GM23338 (cell line): ENCODE measurements at regions not wholly inside any gene's neighbourhood (a gene's known extent, or its start where the extent isn't known, plus 50 kb on each side); places are given as distances from the start of the nearest gene placed in this dataset.

Source experiments
- ATAC-seq: fragments of 200-7000 bp; cut with Tn5 transposase; 3 replicates; pipeline ENCODE4 v1.9.1; 2020
- DNase-seq: peaks from one replicate; pipeline ENCODE4 v3.0.0-alpha.2; 2015; ENCODE audit warnings: low spot score
- H2AFZ ChIP-seq: fragments of 200-600 bp; sonication (generic); 2 replicates; pipeline ENCODE4 v1.8.0; 2016; ENCODE audit warnings: antibody characterized with exemption, mild to moderate bottlenecking, moderate library complexity
- H3F3A ChIP-seq: fragments of 200-600 bp; sonication (generic); replicated peaks from 2 replicates; pipeline ENCODE4 v1.8.0; 2017; ENCODE audit warnings: antibody characterized with exemption, mixed run types, low read depth
- H3K27ac ChIP-seq: fragments of 200-600 bp; sonication (generic); 2 replicates; pipeline ENCODE4 v1.6.1; 2016; ENCODE audit warnings: low read depth
- H3K27me3 ChIP-seq: fragments of 200-600 bp; sonication (generic); 2 replicates; pipeline ENCODE4 v1.8.0; 2016; ENCODE audit warnings: mild to moderate bottlenecking, mixed run types, moderate library complexity; ENCODE audit not compliant: insufficient read depth
- H3K36me3 ChIP-seq: fragments of 200-600 bp; sonication (generic); 2 replicates; pipeline ENCODE4 v1.8.0; 2016; ENCODE audit warnings: mild to moderate bottlenecking; ENCODE audit not compliant: insufficient read depth
- H3K4me1 ChIP-seq: fragments of 200-600 bp; sonication (generic); 2 replicates; pipeline ENCODE4 v1.8.0; 2016; ENCODE audit warnings: mild to moderate bottlenecking, moderate library complexity; ENCODE audit not compliant: insufficient read depth
- H3K4me2 ChIP-seq: fragments of 200-600 bp; sonication (generic); 2 replicates; pipeline ENCODE4 v1.7.1; 2017; ENCODE audit warnings: mixed run types
- H3K4me3 ChIP-seq: fragments of 200-600 bp; sonication (generic); 2 replicates; pipeline ENCODE4 v1.6.1; 2016; ENCODE audit warnings: mixed run types
- H3K79me2 ChIP-seq: fragments of 200-600 bp; sonication (generic); replicated peaks from 2 replicates; pipeline ENCODE4 v1.8.0; 2017; ENCODE audit warnings: mild to moderate bottlenecking; ENCODE audit not compliant: insufficient read depth
- H3K9me2 ChIP-seq: fragments of 200-600 bp; sonication (generic); 2 replicates; pipeline ENCODE4 v1.8.0; 2017; ENCODE audit not compliant: insufficient read depth
- H4K20me1 ChIP-seq: fragments of 200-600 bp; sonication (generic); replicated peaks from 2 replicates; pipeline ENCODE4 v1.8.0; 2017; ENCODE audit warnings: mild to moderate bottlenecking; ENCODE audit not compliant: insufficient read depth
- H3K27ac Mint-ChIP-seq: 2 replicates; pipeline ENCODE4 v1.8.0; 2020; ENCODE audit warnings: inconsistent platforms, mild to moderate bottlenecking, moderate library complexity, mixed read lengths
- H3K27me3 Mint-ChIP-seq: 3 replicates; pipeline ENCODE4 v1.8.0; 2022; ENCODE audit warnings: low read depth, mild to moderate bottlenecking, moderate library complexity, mixed read lengths, inconsistent platforms; ENCODE audit not compliant: insufficient read depth, poor library complexity
- H3K36me3 Mint-ChIP-seq: 3 replicates; pipeline ENCODE4 v1.8.0; 2021; ENCODE audit warnings: low read depth, mild to moderate bottlenecking, inconsistent platforms, moderate library complexity, mixed read lengths
- H3K4me1 Mint-ChIP-seq: 3 replicates; pipeline ENCODE4 v1.8.0; 2020; ENCODE audit warnings: mild to moderate bottlenecking, inconsistent platforms, mixed read lengths
- H3K4me3 Mint-ChIP-seq: 3 replicates; pipeline ENCODE4 v1.8.0; 2021; ENCODE audit warnings: moderate library complexity, mild to moderate bottlenecking, inconsistent platforms, mixed read lengths
- H3K9me3 Mint-ChIP-seq: 3 replicates; pipeline ENCODE4 v1.8.0; 2020; ENCODE audit warnings: moderate library complexity, mild to moderate bottlenecking, inconsistent platforms, mixed read lengths
- CTCF ChIP-seq, 2 experiments: fragments of 200-600 bp in 1 of 2; sonication (generic) in 1 of 2; conservative IDR thresholded peaks; 2 replicates each; pipeline versions ENCODE4 v1.5.1 to v1.6.1; 2016 to 2017; ENCODE audit warnings: antibody characterized with exemption in 2 of 2, low read depth in 2 of 2, mild to moderate bottlenecking in 2 of 2, moderate library complexity in 1 of 2
- EZH2 ChIP-seq: fragments of 200-600 bp; sonication (generic); IDR thresholded peaks from one replicate; pipeline ENCODE4 v1.8.0; 2017; ENCODE audit warnings: antibody characterized with exemption, mild to moderate bottlenecking, low read depth; ENCODE audit not compliant: unreplicated experiment
- EZH2phosphoT487 ChIP-seq: fragments of 200-600 bp; sonication (generic); IDR thresholded peaks from one replicate; pipeline ENCODE4 v1.8.1; 2018; ENCODE audit warnings: antibody characterized with exemption; ENCODE audit not compliant: unreplicated experiment
- NANOG ChIP-seq: IDR thresholded peaks from 2 replicates; pipeline ENCODE4 v1.6.1; 2016; ENCODE audit warnings: antibody characterized with exemption, borderline replicate concordance
- POLR2AphosphoS5 ChIP-seq: IDR thresholded peaks from 2 replicates; pipeline ENCODE4 v1.6.1; 2016; ENCODE audit warnings: antibody characterized with exemption, low read depth
- REST ChIP-seq: IDR thresholded peaks from one replicate; pipeline ENCODE4 v1.6.1; 2018; ENCODE audit warnings: antibody characterized with exemption; ENCODE audit not compliant: unreplicated experiment
- ZNF114 ChIP-seq: fragments of 250-450 bp; sonication (Bioruptor Pico); IDR thresholded peaks from 2 replicates; pipeline ENCODE4 v1.5.0; 2020; ENCODE audit warnings: mild to moderate bottlenecking, moderate library complexity
- ZNF331 ChIP-seq: fragments of 250-450 bp; sonication (Bioruptor Pico); IDR thresholded peaks from 2 replicates; pipeline ENCODE4 v1.5.0; 2020; ENCODE audit warnings: low read depth, mild to moderate bottlenecking, moderate library complexity
- ZNF462 ChIP-seq: fragments of 250-450 bp; sonication (Bioruptor Pico); IDR thresholded peaks from 2 replicates; pipeline ENCODE4 v1.5.0; 2020; ENCODE audit warnings: mild to moderate bottlenecking, moderate library complexity

GRCh38 chr6:43850314-43851203, 80.5 kb downstream of the VEGFA start:
- Mint-ChIP-seq H3K27me3 (peaks cover 8% of the 10 kb centered on the region), H3K4me3 (no peak overlapping the region), H3K9me3 (no peaks in the 10 kb centered on the region), H3K4me1 (peaks cover 18% of the 10 kb centered on the region), H3K36me3 (no peaks in the 10 kb centered on the region), H3K27ac (no peak overlapping the region; the same call in 1 of the 2 replicates)
- Histone ChIP-seq H3K4me1 (no peaks in the 10 kb centered on the region), H3K79me2 (no peaks in the 10 kb centered on the region), H3K27ac (no peak overlapping the region), H3K4me3 (no peak overlapping the region), H3K36me3 (no peaks in the 10 kb centered on the region), H2AFZ (no peak overlapping the region; the same call in 1 of the 2 replicates), H3K27me3 (no peaks in the 10 kb centered on the region), H3K9me2 (no peaks in the 10 kb centered on the region), H4K20me1 (no peaks in the 10 kb centered on the region), H3F3A (no peaks in the 10 kb centered on the region), H3K4me2 (no peak overlapping the region)
- DNase-seq (no peak), ATAC-seq (no peak)
- TF ChIP-seq ZNF114 (CRISPR knock-in tag) (no peak), CTCF (conservative IDR thresholded peaks at IDR 0.05; ENCODE audit: low read depth in 2 of 2) (no peak)

DNA sequence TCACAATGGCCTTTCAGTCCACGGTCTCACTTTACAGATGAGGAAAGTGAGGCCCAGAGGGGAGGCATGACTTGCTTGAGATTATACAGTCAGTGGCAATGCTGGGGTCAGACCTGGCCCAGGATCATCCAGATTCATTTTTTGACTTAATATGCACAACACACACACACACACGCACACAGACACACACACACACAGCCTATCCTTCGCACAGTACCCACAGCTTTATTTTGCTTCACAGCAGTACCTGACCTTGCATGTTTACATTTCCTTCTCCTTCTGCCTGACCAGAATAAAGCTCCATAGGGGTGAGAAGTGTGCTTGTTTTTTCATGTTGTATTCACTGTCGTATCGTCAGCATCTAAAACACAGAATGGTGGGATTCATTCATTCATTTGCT, 79.8 kb downstream of the VEGFA start:
- peaks cover 18% of the 10 kb centered on the region for H3K4me1 Mint-ChIP-seq
- H3K27ac Mint-ChIP-seq, result no peak overlapping the region
- TF ChIP-seq POLR2AphosphoS5, result no peak
- no peak for TF ChIP-seq ZNF462 (CRISPR knock-in tag)
- no peak for TF ChIP-seq EZH2phosphoT487
- TF ChIP-seq REST, result no peak
- no peak for TF ChIP-seq ZNF114 (CRISPR knock-in tag)
- no peak for TF ChIP-seq ZNF331 (CRISPR knock-in tag)
- TF ChIP-seq NANOG, result no peak
- no peak for TF ChIP-seq EZH2

More for the DNA sequence above, 79.8 kb downstream of the VEGFA start:
- H2AFZ ChIP-seq, result no peak overlapping the region
- H3K9me2 ChIP-seq, result no peaks in the 10 kb centered on the region
- H3K4me3 ChIP-seq, result no peak overlapping the region
- H3K4me2 ChIP-seq, result no peak overlapping the region
- no peak for ATAC-seq
- Mint-ChIP-seq H3K9me3 (no peaks in the 10 kb centered on the region), H3K4me3 (no peak overlapping the region), H3K27me3 (peaks cover 8% of the 10 kb centered on the region), H3K36me3 (no peaks in the 10 kb centered on the region)
- H3K27ac ChIP-seq, result no peak overlapping the region
- no peak for DNase-seq
- H3K36me3 ChIP-seq, result no peaks in the 10 kb centered on the region
- H3K4me1 ChIP-seq, result no peaks in the 10 kb centered on the region
- no peaks in the 10 kb centered on the region for H3K27me3 ChIP-seq
- no peaks in the 10 kb centered on the region for H3K79me2 ChIP-seq
- H3F3A ChIP-seq, result no peaks in the 10 kb centered on the region
- no peaks in the 10 kb centered on the region for H4K20me1 ChIP-seq
